Fibroblast of lung (primary cell): ENCODE measurements at regions not wholly inside any gene's neighbourhood (a gene's known extent, or its start where the extent isn't known, plus 50 kb on each side); places are given as distances from the start of the nearest gene placed in this dataset.

Source experiments
- EZH2 ChIP-seq: IDR thresholded peaks from 2 replicates; pipeline ENCODE4 v1.5.1; 2012; ENCODE audit warnings: low read length, control low read depth, mild to moderate bottlenecking; ENCODE audit errors: missing control alignments
- TF ChIP-seq, protein P1 (sequence below), 2 donors: IDR thresholded peaks in 1 of 2; conservative IDR thresholded peaks in 1 of 2; 1 replicate in 1 of 2; 2 replicates in 1 of 2; pipeline ENCODE4 v1.5.1; 2011 to 2012; ENCODE audit warnings: low read length in 2 of 2, control low read depth in 1 of 2, inconsistent platforms in 1 of 2, low read depth in 1 of 2, mild to moderate bottlenecking in 1 of 2

DNA sequence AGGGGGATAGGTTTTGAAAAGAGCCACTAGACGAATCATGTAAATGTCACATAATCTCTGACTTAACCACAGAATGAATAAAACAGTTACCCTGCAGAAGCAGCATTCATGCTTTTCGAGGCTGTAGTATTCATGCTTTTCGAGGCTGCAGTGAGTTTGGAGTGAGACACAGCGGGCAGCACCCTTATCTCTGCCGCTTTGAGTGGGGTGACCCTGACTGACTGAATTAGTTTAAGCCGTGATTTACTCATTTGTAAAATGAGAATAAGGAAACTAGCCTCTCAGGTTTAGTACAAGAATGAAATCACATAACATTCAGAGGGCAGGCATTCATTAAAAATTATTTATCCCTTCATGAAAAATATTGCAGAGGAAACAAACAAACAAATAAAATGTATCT is 92.8 kb upstream of the KMT2C start:
- TF ChIP-seq, protein P1, sequence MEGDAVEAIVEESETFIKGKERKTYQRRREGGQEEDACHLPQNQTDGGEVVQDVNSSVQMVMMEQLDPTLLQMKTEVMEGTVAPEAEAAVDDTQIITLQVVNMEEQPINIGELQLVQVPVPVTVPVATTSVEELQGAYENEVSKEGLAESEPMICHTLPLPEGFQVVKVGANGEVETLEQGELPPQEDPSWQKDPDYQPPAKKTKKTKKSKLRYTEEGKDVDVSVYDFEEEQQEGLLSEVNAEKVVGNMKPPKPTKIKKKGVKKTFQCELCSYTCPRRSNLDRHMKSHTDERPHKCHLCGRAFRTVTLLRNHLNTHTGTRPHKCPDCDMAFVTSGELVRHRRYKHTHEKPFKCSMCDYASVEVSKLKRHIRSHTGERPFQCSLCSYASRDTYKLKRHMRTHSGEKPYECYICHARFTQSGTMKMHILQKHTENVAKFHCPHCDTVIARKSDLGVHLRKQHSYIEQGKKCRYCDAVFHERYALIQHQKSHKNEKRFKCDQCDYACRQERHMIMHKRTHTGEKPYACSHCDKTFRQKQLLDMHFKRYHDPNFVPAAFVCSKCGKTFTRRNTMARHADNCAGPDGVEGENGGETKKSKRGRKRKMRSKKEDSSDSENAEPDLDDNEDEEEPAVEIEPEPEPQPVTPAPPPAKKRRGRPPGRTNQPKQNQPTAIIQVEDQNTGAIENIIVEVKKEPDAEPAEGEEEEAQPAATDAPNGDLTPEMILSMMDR (conservative IDR thresholded peaks at IDR 0.05 in 1 of 2, IDR thresholded peaks at IDR 0.05 in 1 of 2; ENCODE audit: low read depth in 1 of 2, low read length in 2 of 2): no peak
- TF ChIP-seq EZH2: no peak
